GM19035 (cell line): ENCODE measurements at regions not wholly inside any gene's neighbourhood (a gene's known extent, or its start where the extent isn't known, plus 50 kb on each side); places are given as distances from the start of the nearest gene placed in this dataset.
"Not testable (repeated sequence)": the region's sequence is repeated elsewhere in the genome, so short reads cannot be mapped to it uniquely, and the experiment has no call there.

Source experiments
- ATAC-seq: cut with Tn5 transposase; IDR thresholded peaks from one replicate; pipeline ENCODE4 v1.9.1; 2021; ENCODE audit not compliant: unreplicated experiment

DNA sequence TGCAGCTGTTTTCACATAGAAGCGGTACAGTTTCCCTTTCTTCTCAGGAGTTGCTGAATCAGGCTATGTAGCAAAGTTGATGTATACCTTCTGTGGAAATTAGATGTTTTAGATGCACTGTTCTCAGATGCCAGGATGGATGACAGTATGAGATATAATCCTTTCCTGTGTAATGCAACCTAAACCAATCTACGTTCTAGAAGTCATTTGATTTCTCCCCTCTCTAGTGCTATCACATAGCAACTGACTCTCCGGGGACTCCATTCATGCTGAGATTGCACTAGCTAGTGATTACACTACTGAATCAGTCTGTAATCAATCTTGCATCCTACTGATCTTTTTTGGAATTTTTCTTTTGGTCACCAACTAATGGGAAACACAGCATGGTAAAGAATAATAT lies 1881.7 kb downstream of the PCDH7 start:
- no peak for ATAC-seq

GRCh38 chr4:32607978-32608377 lies 1887.8 kb downstream of the PCDH7 start:
- no peak for ATAC-seq

DNA sequence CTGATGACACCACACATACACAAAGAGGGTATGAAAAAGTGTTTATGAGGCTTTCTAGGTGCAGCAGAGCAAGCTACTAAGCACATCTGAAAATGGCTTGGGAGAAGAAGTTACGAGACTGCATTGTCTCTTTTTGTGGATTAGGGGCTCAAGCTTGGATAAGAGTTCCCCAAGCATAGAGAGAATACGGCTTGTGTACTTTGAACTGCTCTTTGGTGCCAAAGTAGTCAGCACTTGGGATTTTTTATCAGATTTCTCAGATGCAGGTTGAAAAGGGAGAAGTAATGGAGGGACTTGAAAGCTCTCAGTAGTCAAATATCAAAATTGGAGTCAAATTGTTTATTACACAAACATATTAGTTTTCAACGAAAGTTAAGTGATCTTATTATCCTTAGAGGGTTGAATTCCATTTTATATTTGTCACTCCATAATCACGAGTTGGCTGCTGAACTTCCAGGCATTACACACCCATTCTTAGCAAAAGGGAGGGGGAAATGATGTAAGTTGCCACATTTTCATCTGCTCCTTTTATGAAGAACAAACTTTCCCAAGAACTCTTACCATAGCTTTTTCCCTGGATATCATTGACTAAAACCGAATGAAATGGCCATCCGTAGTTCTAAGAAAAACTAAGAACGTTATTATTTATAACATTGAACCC lies 1904.9 kb downstream of the PCDH7 start:
- ATAC-seq = no peak

DNA sequence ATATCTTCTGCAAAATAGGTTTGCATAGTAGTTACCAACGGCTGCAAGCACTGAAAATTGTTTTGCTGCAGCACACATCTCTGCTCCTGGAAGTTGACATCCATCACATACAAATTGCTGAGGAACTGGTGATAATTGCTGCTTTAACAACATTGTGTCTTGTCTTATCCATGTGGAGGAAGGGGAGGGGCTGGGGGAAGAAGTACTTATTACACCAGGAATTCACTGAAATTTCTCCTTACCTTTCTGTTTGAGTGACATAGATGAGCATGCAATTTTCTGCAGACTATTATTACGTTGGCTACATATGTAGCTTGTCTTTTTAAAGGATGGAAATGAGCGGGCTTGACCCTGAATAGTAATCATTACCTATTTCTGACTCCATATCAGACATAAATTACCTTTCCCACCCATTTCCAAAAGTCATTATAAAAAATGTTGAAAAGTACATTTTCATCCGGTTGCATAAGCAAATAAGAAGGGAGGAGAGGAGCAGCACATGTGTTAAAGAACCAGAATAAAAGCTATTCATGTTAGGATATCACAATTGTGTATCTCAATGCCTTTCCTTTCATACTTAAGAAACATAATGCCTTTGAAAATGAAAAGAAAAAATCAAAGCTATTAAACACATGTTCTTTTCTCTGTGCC lies 1905.6 kb downstream of the PCDH7 start:
- ATAC-seq = no peak

- no peak for ATAC-seq
These were observed 1911.7 kb downstream of the PCDH7 start for GRCh38 chr4:32631831-32632230.

DNA sequence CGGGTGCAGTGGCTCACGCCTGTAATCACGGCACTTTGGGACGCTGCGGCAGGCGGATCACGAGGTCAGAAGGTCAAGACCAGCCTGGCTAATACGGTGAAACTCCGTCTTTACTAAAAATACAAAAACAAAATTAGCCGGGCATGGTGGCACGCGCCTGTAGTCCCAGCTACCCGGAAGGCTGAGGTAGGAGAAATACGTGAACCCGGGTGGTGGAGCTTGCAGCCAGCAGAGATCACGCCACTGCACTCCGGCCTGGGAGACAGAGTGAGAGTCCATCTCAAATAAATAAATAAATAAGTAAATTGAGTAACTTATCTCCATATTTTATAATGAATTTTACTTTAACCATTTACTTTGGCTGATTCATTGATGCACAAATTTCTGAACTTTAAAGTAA lies 1913.3 kb downstream of the PCDH7 start:
- ATAC-seq = no peak

DNA sequence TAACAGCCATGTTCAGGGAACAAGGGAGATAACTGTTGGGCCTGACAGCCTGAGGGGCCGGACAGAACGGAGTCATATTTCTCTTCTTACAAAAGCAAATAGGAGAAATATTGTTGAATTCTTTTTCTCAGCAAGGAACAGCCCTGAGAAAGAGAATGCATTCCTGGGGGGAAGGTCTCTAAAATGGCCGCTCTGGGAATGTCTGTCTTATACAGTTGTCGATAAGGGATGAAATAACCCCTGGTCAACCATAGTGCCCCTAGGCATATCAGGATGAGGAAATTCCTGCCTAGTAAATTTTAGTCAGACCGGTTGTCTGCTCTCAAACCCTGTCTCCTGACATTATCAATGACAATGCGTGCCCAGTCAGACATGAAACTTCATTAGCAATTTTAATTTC lies 1925.5 kb downstream of the PCDH7 start:
- ATAC-seq = no peak

GRCh38 chr4:32658019-32658418 lies 1937.8 kb downstream of the PCDH7 start:
- no peak for ATAC-seq

DNA sequence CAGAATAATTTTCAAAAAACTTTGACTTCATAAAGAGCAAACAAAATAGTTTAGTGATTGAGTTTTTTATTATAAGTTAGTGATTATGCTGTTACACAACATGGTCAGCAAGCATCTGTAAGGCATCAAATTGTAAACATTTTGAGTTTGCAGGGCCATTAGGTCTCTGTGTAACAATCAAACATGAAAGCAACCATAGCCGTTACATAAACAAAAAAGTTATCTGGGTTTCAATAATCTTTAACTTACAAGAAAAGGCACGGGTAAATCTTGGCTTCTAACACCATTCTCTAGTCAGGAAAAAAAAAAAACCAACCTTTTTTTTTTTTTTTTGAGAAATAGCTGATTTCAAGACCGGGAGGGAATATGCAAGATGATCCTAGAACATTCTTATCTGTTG lies 1941.1 kb downstream of the PCDH7 start:
- no peak for ATAC-seq

DNA sequence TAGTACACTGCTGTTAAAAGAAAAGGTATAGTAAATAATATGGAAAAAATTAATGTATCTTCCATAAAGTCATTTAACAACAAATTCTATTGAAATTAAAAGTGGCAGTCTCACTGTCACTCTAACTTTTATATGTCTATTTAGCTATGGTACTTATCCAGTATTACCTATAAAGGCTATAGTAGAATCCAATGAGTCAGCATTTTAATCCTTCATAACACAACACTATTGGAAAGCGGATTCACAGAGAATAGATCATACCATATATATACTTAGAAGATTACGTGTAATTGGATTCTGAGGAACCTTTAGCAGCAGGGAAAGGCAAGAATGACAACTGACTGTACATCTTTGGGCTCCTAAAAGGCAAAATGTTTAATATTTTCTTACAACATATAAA lies 1942.6 kb downstream of the PCDH7 start:
- ATAC-seq = no peak

DNA sequence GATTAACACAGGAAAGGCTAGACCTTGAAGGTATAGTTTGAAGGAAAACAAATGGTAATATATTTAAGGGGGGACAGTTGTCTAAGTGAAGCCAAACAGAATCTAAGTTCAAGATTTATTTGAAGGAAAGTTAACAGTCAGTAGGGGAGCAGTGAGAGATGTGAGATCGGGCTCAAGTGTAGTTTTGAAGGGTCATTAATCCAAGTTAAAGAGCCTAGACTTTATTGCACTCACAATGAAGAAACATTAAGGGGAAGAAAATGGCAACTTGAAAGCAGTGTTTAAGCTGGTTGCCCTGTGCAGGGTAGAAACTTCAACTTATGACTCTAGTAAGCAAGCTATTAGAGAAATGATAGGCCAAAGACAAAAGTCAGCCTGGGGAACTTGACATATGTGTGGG lies 1952.2 kb downstream of the PCDH7 start:
- no peak for ATAC-seq

GRCh38 chr4:32680946-32681345 lies 1960.8 kb downstream of the PCDH7 start:
- no peak for ATAC-seq

DNA sequence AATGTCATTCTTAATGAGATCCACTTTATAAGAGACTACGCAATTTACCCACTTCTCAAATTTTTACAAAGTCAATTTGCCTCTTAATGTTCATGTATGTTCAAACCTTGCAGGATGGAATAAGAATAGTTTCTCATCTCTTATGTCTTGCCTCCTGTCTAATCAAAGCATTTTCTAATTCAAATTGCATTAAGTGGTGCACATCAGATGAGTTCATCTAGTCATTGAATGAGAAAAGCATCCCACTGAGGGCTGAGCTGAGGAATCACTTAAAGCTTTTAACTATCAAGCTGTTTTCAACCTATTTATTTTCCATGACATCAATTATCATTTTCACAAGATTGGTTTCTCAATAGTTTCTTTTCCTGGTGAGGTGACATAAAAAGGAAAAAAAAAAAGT lies 1964.0 kb downstream of the PCDH7 start:
- no peak for ATAC-seq

- no peak for ATAC-seq
These were observed 1966.0 kb downstream of the PCDH7 start for GRCh38 chr4:32686123-32686522.

DNA sequence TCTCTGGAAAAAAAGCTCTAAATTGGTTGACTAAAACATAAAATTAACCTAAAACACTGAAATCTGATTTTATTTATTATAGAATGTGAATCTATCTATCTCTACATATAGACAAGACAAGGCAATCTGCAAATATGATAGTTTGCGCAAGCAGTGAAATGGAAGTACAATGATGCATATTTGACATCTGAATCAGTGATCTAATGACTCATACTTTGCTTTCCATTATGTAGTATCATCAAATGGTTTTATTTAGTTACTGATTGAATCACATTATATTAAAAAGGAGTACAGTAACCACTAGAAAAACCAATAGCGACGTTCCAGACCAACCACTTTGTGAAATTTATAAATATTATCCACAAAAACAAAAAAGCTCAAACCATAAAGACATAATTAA lies 1969.3 kb downstream of the PCDH7 start:
- ATAC-seq = no peak

- no peak for ATAC-seq
These were observed 1977.2 kb downstream of the PCDH7 start for GRCh38 chr4:32697281-32697814.

GRCh38 chr4:32700838-32701237 lies 1980.7 kb downstream of the PCDH7 start:
- no peak for ATAC-seq

DNA sequence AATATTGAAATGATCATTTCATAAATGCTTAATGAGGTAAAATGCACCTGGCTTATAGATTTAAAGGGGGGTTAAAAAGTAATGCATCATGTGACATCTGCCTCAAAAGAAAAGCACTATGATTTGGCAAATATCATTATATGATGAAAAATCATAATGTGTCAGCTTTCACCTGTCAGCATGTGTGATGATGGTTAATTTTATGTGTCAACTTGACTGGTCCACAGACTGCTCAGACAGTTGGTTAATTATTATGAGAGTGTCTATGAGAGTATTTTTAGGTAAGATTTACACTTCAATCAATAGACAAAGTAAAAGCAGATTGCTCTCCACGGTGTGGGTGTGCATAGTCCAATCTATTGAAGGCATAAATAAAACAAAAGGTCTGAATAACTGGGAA lies 1986.7 kb downstream of the PCDH7 start:
- no peak for ATAC-seq

DNA sequence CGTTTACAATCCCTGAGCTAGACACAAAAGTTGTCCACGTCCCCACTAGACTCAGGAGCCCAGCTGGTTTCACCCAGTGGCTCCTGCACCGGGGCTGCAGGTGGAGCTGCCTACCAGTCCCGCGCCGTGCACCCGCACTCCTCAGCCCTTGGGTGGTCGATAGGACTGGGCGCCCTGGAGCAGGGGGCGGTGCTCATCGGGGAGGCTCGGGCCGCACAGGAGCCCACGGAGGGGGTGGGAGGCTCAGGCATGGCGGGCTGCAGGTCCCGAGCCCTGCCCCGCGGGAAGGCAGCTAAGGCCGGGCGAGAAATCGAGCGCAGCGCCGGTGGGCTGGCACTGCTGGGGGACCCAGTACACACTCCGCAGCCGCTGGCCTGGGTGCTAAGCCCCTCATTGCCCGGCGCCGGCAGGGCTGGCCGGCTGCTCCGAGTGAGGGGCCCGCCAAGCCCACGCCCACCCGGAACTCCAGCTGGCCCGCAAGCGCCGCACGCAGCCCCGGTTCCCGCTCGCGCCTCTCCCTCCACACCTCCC lies 1996.0 kb downstream of the PCDH7 start:
- not testable (repeated sequence) for ATAC-seq

GRCh38 chr4:32735856-32736590 lies 2015.9 kb downstream of the PCDH7 start:
- no peak for ATAC-seq

DNA sequence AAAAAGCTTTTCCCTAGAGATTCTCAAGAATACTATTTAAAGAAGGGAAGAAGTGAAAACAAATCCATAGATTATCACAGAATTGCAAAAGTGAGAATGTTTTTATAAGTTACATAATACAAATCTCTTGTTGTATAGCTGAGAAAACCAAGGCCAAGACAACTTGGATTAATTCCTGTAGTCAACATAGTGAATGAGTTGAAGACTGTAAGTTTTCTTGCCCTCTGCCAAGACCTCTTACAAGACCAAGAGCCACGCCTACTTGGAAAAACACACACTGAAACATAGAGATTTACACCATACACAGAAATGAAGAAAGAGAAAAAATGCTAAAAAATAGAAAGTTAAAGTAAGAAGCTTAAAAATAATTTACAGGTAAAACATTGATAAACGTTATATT lies 2024.0 kb downstream of the PCDH7 start:
- no peak for ATAC-seq

DNA sequence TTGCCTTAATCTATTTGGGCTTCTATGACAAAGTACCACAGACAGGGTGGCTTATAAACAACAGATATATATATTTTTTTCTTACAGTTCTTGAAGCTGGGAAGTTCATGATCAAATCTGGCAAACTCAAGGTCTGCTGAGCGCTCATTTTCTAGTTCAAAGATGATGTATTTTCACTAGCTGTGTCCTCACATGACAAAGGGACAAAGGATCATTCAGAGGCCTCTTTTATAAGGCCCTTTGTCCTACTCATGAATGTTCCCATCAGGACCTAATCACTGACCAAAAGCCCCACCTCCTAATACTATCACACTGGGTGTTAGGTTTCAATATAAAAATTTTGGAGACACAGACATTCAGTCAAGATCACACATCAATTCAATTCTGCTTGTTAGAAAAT lies 2025.2 kb downstream of the PCDH7 start:
- ATAC-seq = no peak
